ENCODE measurements at regions not wholly inside any gene's neighbourhood (a gene's known extent, or its start where the extent isn't known, plus 50 kb on each side); places are given as distances from the start of the nearest gene placed in this dataset.

GRCh38 chr2:104388296-104388695 lies 465.6 kb upstream of the POU3F3 start:
- no peak for DNase-seq (ENCODE audit: low read depth)

GRCh38 chr2:104402825-104403224 lies 451.1 kb upstream of the POU3F3 start:
- no peak for DNase-seq (ENCODE audit: low read depth)

GRCh38 chr2:104404526-104404925 lies 449.4 kb upstream of the POU3F3 start:
- no peak for DNase-seq (ENCODE audit: low read depth)

- DNase-seq (ENCODE audit: low read depth), result no peak
Measured at GRCh38 chr2:104405623-104406022, 448.3 kb upstream of the POU3F3 start.

- no peak for DNase-seq (ENCODE audit: low read depth)
Measured at GRCh38 chr2:104406261-104406726, 447.6 kb upstream of the POU3F3 start.

- DNase-seq (ENCODE audit: low read depth), result no peak
Measured at GRCh38 chr2:104407641-104408040, 446.3 kb upstream of the POU3F3 start.

GRCh38 chr2:104408266-104408665 lies 445.6 kb upstream of the POU3F3 start:
- no peak for DNase-seq (ENCODE audit: low read depth)

- no peak for DNase-seq (ENCODE audit: low read depth)
Measured at GRCh38 chr2:104410136-104410535, 443.8 kb upstream of the POU3F3 start.

- DNase-seq (ENCODE audit: low read depth), result no peak
Measured at GRCh38 chr2:104412384-104412783, 441.5 kb upstream of the POU3F3 start.

GRCh38 chr2:104413890-104414289 lies 440.0 kb upstream of the POU3F3 start:
- DNase-seq (ENCODE audit: low read depth), result no peak

GRCh38 chr2:104415284-104415683 lies 438.6 kb upstream of the POU3F3 start:
- DNase-seq (ENCODE audit: low read depth), result no peak

GRCh38 chr2:104416339-104417000 lies 437.4 kb upstream of the POU3F3 start:
- no peak for DNase-seq (ENCODE audit: low read depth)

GRCh38 chr2:104420420-104420819 lies 433.5 kb upstream of the POU3F3 start:
- no peak for DNase-seq (ENCODE audit: low read depth)

- no peak for DNase-seq (ENCODE audit: low read depth)
Measured at GRCh38 chr2:104420953-104421352, 433.0 kb upstream of the POU3F3 start.

- no peak for DNase-seq (ENCODE audit: low read depth)
Measured at GRCh38 chr2:104425850-104426595, 427.9 kb upstream of the POU3F3 start.

- DNase-seq (ENCODE audit: low read depth), result no peak
Measured at GRCh38 chr2:104428155-104428554, 425.8 kb upstream of the POU3F3 start.

- DNase-seq (ENCODE audit: low read depth), result no peak
Measured at GRCh38 chr2:104429639-104430358, 424.1 kb upstream of the POU3F3 start.

GRCh38 chr2:104430359-104430740 lies 423.6 kb upstream of the POU3F3 start:
- no peak for DNase-seq (ENCODE audit: low read depth)

- no peak for DNase-seq (ENCODE audit: low read depth)
Measured at GRCh38 chr2:104430852-104431251, 423.1 kb upstream of the POU3F3 start.

GRCh38 chr2:104431701-104432121 lies 422.2 kb upstream of the POU3F3 start:
- no peak for DNase-seq (ENCODE audit: low read depth)

GRCh38 chr2:104432401-104432800 lies 421.5 kb upstream of the POU3F3 start:
- DNase-seq (ENCODE audit: low read depth), result no peak

- DNase-seq (ENCODE audit: low read depth), result no peak
Measured at GRCh38 chr2:104432991-104433390, 420.9 kb upstream of the POU3F3 start.
